Endothelial cell of umbilical vein (primary cell): ENCODE measurements at regions not wholly inside any gene's neighbourhood (a gene's known extent, or its start where the extent isn't known, plus 50 kb on each side); places are given as distances from the start of the nearest gene placed in this dataset.

Experiments
- EZH2 ChIP-seq: IDR thresholded peaks from 2 replicates; pipeline ENCODE4 v1.6.1; 2012; ENCODE audit warnings: borderline replicate concordance, low read depth, mild to moderate bottlenecking, moderate library complexity, low read length, inconsistent platforms; ENCODE audit not compliant: severe bottlenecking
- GATA2 ChIP-seq: IDR thresholded peaks from 2 replicates; pipeline ENCODE4 v1.7.0; 2011; ENCODE audit warnings: low read depth, mild to moderate bottlenecking, moderate library complexity, mixed read lengths, low read length; ENCODE audit not compliant: insufficient read length, insufficient read depth
- POLR2A ChIP-seq: IDR thresholded peaks from 2 replicates; pipeline ENCODE4 v1.6.1; 2012; ENCODE audit warnings: low read depth, mild to moderate bottlenecking, control low read depth, low read length
- POLR2AphosphoS5 ChIP-seq: IDR thresholded peaks from 2 replicates; pipeline ENCODE4 v1.6.1; 2012; ENCODE audit warnings: low read depth, mild to moderate bottlenecking, control low read depth, low read length, moderate library complexity; ENCODE audit not compliant: insufficient read depth
- TF ChIP-seq, protein P1 (sequence below), 2 donors: IDR thresholded peaks; 1 replicate in 1 of 2; 2 replicates in 1 of 2; pipeline ENCODE4 v1.5.1; 2011; ENCODE audit warnings: low read length in 2 of 2, mild to moderate bottlenecking in 2 of 2, moderate library complexity in 2 of 2, control low read depth in 1 of 2, inconsistent platforms in 1 of 2, low read depth in 1 of 2; ENCODE audit not compliant: insufficient read depth in 1 of 2; ENCODE audit errors: extremely low read depth in 1 of 2

DNA sequence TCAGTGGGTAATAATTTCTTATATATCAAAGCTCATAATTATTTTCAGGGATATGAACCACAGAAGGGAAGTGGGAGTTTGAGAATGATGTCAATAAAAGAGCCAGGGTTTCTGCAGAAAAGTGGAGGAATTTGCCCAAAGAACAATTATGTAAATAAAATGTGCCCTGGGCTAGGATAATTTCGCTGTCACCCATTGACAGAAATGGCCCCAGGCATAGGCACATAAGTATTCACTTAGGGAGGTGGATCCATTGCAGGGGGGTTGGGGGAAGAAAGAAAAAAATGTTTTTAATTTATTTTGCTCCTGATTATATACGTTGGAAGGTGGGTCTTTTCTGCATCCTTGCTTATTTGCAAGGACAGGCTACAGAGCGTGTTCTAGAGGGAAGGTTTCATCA, 135.1 kb upstream of the IRX2 start:
- TF ChIP-seq EZH2 (no peak), POLR2AphosphoS5 (no peak), GATA2 (no peak), POLR2A (no peak)
- TF ChIP-seq, protein P1, sequence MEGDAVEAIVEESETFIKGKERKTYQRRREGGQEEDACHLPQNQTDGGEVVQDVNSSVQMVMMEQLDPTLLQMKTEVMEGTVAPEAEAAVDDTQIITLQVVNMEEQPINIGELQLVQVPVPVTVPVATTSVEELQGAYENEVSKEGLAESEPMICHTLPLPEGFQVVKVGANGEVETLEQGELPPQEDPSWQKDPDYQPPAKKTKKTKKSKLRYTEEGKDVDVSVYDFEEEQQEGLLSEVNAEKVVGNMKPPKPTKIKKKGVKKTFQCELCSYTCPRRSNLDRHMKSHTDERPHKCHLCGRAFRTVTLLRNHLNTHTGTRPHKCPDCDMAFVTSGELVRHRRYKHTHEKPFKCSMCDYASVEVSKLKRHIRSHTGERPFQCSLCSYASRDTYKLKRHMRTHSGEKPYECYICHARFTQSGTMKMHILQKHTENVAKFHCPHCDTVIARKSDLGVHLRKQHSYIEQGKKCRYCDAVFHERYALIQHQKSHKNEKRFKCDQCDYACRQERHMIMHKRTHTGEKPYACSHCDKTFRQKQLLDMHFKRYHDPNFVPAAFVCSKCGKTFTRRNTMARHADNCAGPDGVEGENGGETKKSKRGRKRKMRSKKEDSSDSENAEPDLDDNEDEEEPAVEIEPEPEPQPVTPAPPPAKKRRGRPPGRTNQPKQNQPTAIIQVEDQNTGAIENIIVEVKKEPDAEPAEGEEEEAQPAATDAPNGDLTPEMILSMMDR (IDR thresholded peaks at IDR 0.05; ENCODE audit: extremely low read depth in 1 of 2, insufficient read depth in 1 of 2, low read depth in 1 of 2, low read length in 2 of 2), result no peak
